SK-N-SH (cell line): ENCODE measurements at regions not wholly inside any gene's neighbourhood (a gene's known extent, or its start where the extent isn't known, plus 50 kb on each side); places are given as distances from the start of the nearest gene placed in this dataset.

Experiments
- CTCF ChIA-PET: fragments of 300-600, 350-600 bp; formaldehyde crosslinking; extraction: SDS; loops from one replicate; lab custom pipeline; 2021; lab: Yijun Ruan, JAX
- POLR2A ChIA-PET: fragments of 350-600 bp; sonication (Branson Sonifier 250); formaldehyde crosslinking; extraction: SDS; loops from one replicate; lab custom pipeline; 2020; ENCODE audit warnings: antibody characterized with exemption, inconsistent platforms; lab: Yijun Ruan, JAX
- DNase-seq: peaks from one replicate; pipeline ENCODE4 v3.0.0; 2012
- H2AFZ ChIP-seq: fragments of 200-600 bp; sonication (generic); 2 replicates; pipeline ENCODE4 v1.8.1; 2016; ENCODE audit warnings: antibody characterized with exemption, mild to moderate bottlenecking, low read depth
- H3F3A ChIP-seq: fragments of 200-600 bp; sonication (generic); replicated peaks from 2 replicates; pipeline ENCODE3; 2016; ENCODE audit warnings: antibody characterized with exemption, mild to moderate bottlenecking; ENCODE audit not compliant: insufficient read depth
- H3K27ac ChIP-seq, 2 experiments: fragments of 200-500 bp in 1 of 2; fragments of 200-600 bp in 1 of 2; sonication (Bioruptor generic) in 1 of 2; sonication (generic), shearing (Covaris generic) in 1 of 2; 2 replicates each; pipeline versions ENCODE4 v1.5.1 to v1.6.1; 2014 to 2016; ENCODE audit warnings: low read depth in 2 of 2, inconsistent platforms in 1 of 2, low read length in 1 of 2, mild to moderate bottlenecking in 1 of 2, mixed read lengths in 1 of 2
- H3K27me3 ChIP-seq: fragments of 200-600 bp; sonication (generic), shearing (Covaris generic); 2 replicates; pipeline ENCODE4 v1.6.1; 2016; ENCODE audit warnings: mixed run types; ENCODE audit not compliant: insufficient read depth
- H3K36me3 ChIP-seq, 2 experiments: fragments of 200-500 bp in 1 of 2; fragments of 200-600 bp in 1 of 2; sonication (Bioruptor generic) in 1 of 2; sonication (generic) in 1 of 2; replicated peaks in 1 of 2; 2 replicates each; pipeline versions ENCODE3 to v1.5.1; 2014 to 2016; ENCODE audit warnings: low read length in 1 of 2, mild to moderate bottlenecking in 1 of 2; ENCODE audit not compliant: insufficient read depth in 2 of 2, control insufficient read depth in 1 of 2
- H3K4me1 ChIP-seq, 2 experiments: fragments of 200-500 bp in 1 of 2; fragments of 200-600 bp in 1 of 2; sonication (Bioruptor generic) in 1 of 2; sonication (generic), shearing (Covaris generic) in 1 of 2; 2 replicates each; pipeline versions ENCODE4 v1.5.1 to v1.6.1; 2014 to 2016; ENCODE audit warnings: low read depth in 1 of 2, low read length in 1 of 2, mixed run types in 1 of 2; ENCODE audit not compliant: insufficient read depth in 2 of 2, control insufficient read depth in 1 of 2
- H3K4me2 ChIP-seq: fragments of 200-600 bp; sonication (generic), shearing (Covaris generic); 2 replicates; pipeline ENCODE4 v1.6.1; 2017; ENCODE audit warnings: mixed run types
- H3K4me3 ChIP-seq, 2 experiments: fragments of 200-500 bp in 1 of 2; fragments of 200-600 bp in 1 of 2; sonication (Bioruptor generic) in 1 of 2; sonication (generic), shearing (Covaris generic) in 1 of 2; 2 replicates each; pipeline versions ENCODE4 v1.5.1 to v1.8.1; 2014 to 2016; ENCODE audit warnings: low read depth in 2 of 2, inconsistent platforms in 1 of 2, low read length in 1 of 2, mild to moderate bottlenecking in 1 of 2, mixed read lengths in 1 of 2, moderate library complexity in 1 of 2
- H3K79me2 ChIP-seq: fragments of 200-600 bp; sonication (generic); 2 replicates; pipeline ENCODE4 v1.8.1; 2017; ENCODE audit warnings: mild to moderate bottlenecking; ENCODE audit not compliant: insufficient read depth
- H3K9ac ChIP-seq: fragments of 200-600 bp; sonication (generic); 2 replicates; pipeline ENCODE4 v1.6.1; 2017; ENCODE audit warnings: mixed run types
- H3K9me2 ChIP-seq: fragments of 200-600 bp; sonication (generic); 2 replicates; pipeline ENCODE4 v1.6.1; 2017; ENCODE audit warnings: mixed run types
- H3K9me3 ChIP-seq: fragments of 200-600 bp; sonication (generic); 2 replicates; pipeline ENCODE4 v1.6.1; 2017; ENCODE audit warnings: mixed run types, mild to moderate bottlenecking, moderate library complexity
- H4K20me1 ChIP-seq: fragments of 200-600 bp; sonication (generic); 2 replicates; pipeline ENCODE4 v1.6.1; 2017; ENCODE audit warnings: mild to moderate bottlenecking, mixed run types; ENCODE audit not compliant: insufficient read depth
- CHD2 ChIP-seq: fragments of 150-350 bp; IDR thresholded peaks from 2 replicates; pipeline ENCODE4 v1.6.1; 2018; ENCODE audit warnings: low read length; ENCODE audit not compliant: partially characterized antibody
- CTCF ChIP-seq: fragments of 200-600 bp; sonication (generic); IDR thresholded peaks from 2 replicates; pipeline ENCODE4 v1.6.1; 2017; ENCODE audit warnings: antibody characterized with exemption, mild to moderate bottlenecking, moderate library complexity
- ELF1 ChIP-seq: IDR thresholded peaks from 2 replicates; pipeline ENCODE4 v1.4.0; 2012
- FOSL2 ChIP-seq: IDR thresholded peaks from 2 replicates; pipeline ENCODE4 v1.4.0; 2012; ENCODE audit warnings: low read depth, mild to moderate bottlenecking, moderate library complexity, borderline replicate concordance
- FOXM1 ChIP-seq: IDR thresholded peaks from 2 replicates; pipeline ENCODE4 v1.4.0; 2012; ENCODE audit warnings: low read depth, mild to moderate bottlenecking
- GABPA ChIP-seq: IDR thresholded peaks from 2 replicates; pipeline ENCODE4 v1.4.0; 2012; ENCODE audit warnings: low read depth, mild to moderate bottlenecking
- GATA2 ChIP-seq: sonication (generic); formaldehyde crosslinking; IDR thresholded peaks from 2 replicates; pipeline ENCODE4 v1.5.0; 2020; ENCODE audit warnings: mild to moderate bottlenecking, missing genetic modification reagents
- JUND ChIP-seq: IDR thresholded peaks from 2 replicates; pipeline ENCODE4 v1.4.0; 2012
- MAX ChIP-seq: IDR thresholded peaks from 2 replicates; pipeline ENCODE4 v1.4.0; 2012; ENCODE audit warnings: low read depth
- MEF2A ChIP-seq: IDR thresholded peaks from 2 replicates; pipeline ENCODE4 v1.4.0; 2012; ENCODE audit warnings: low read depth, borderline replicate concordance
- MXI1 ChIP-seq: IDR thresholded peaks from 2 replicates; pipeline ENCODE4 v1.6.1; 2012; ENCODE audit warnings: mild to moderate bottlenecking, low read depth, low read length, improper control_type of control experiment
- NFIC ChIP-seq: IDR thresholded peaks from 2 replicates; pipeline ENCODE4 v1.4.0; 2012; ENCODE audit warnings: borderline replicate concordance
- NRF1 ChIP-seq: IDR thresholded peaks from 2 replicates; pipeline ENCODE4 v1.6.1; 2012; ENCODE audit warnings: low read depth, mild to moderate bottlenecking, low read length
- RAD21 ChIP-seq: IDR thresholded peaks from 2 replicates; pipeline ENCODE4 v1.6.1; 2012; ENCODE audit warnings: mild to moderate bottlenecking, low read length
- RCOR1 ChIP-seq: fragments of 150-350 bp; IDR thresholded peaks from 2 replicates; pipeline ENCODE4 v1.6.1; 2017; ENCODE audit warnings: antibody characterized with exemption, low read length
- RXRA ChIP-seq: IDR thresholded peaks from 2 replicates; pipeline ENCODE4 v1.4.0; 2012; ENCODE audit warnings: low read depth, mild to moderate bottlenecking, borderline replicate concordance
- SIN3A ChIP-seq: IDR thresholded peaks from 2 replicates; pipeline ENCODE4 v1.6.1; 2012; ENCODE audit warnings: low read depth, mild to moderate bottlenecking, low read length, moderate library complexity, borderline replicate concordance
- USF1 ChIP-seq: IDR thresholded peaks from 2 replicates; pipeline ENCODE4 v1.4.0; 2012; ENCODE audit warnings: low read depth, borderline replicate concordance
- WGBS: methylation state at CpG from one replicate; pipeline ENCODE4 v1.1.6; 2017; ENCODE audit warnings: low lambda C conversion rate; 5-methylcytosine and 5-hydroxymethylcytosine counted together
- TF ChIP-seq, protein P1 (sequence below): fragments of 150-350 bp; IDR thresholded peaks from 2 replicates; pipeline ENCODE4 v1.6.1; 2017; ENCODE audit warnings: antibody characterized with exemption, low read length, low read depth, borderline replicate concordance
- TF ChIP-seq, protein P2 (sequence below): IDR thresholded peaks from 2 replicates; pipeline ENCODE4 v1.6.1; 2012; ENCODE audit warnings: mild to moderate bottlenecking, low read depth, low read length, moderate library complexity

DNA sequence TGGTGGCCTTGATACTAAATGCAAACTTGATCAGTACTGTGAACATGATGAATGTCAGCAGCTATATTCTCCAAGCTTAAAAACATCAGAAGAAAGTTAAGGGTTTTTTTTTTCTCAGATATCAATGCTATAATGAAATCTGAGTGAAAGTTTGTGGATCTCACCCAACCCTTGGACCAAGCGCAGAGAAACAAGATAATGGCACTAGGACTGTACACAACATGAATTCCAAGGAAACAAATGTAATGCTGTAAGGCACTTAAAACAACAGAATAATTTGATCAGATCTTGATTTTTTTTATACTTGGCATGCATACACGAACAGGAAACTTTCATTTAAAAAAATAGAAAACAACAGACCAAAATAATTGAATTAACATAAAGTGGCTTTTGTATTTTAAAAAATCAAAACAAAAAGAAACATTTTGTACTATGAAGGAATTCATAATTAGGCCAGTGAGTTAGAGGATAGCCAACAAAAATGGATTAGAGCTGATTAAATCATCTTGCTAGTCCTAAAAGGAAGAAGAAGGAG lies 1154.0 kb upstream of the EYS start:
- H3F3A ChIP-seq = no peaks in the 10 kb centered on the region
- H3K4me1 ChIP-seq = no peaks in the 10 kb centered on the region
- H3K27ac ChIP-seq = no peak overlapping the region
- no peaks in the 10 kb centered on the region for H3K36me3 ChIP-seq
- TF ChIP-seq, protein P1, sequence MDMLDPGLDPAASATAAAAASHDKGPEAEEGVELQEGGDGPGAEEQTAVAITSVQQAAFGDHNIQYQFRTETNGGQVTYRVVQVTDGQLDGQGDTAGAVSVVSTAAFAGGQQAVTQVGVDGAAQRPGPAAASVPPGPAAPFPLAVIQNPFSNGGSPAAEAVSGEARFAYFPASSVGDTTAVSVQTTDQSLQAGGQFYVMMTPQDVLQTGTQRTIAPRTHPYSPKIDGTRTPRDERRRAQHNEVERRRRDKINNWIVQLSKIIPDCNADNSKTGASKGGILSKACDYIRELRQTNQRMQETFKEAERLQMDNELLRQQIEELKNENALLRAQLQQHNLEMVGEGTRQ = no peak
- TF ChIP-seq FOSL2 (no peak), RCOR1 (no peak), MAX (no peak), USF1 (no peak)
- H2AFZ ChIP-seq = no peak overlapping the region
- H3K4me2 ChIP-seq = no peak overlapping the region
- H3K9me3 ChIP-seq = no peaks in the 10 kb centered on the region
- no peak for DNase-seq
- H3K9ac ChIP-seq = no peak overlapping the region
- H3K9me2 ChIP-seq = no peaks in the 10 kb centered on the region
- H3K79me2 ChIP-seq = no peaks in the 10 kb centered on the region
- H3K4me3 ChIP-seq = no peak overlapping the region
- H4K20me1 ChIP-seq = no peaks in the 10 kb centered on the region
- CTCF ChIA-PET = no interaction called here
- H3K27me3 ChIP-seq = no peaks in the 10 kb centered on the region
- 24% methylated on average over 2 of the region's 2 CpGs for WGBS
- POLR2A ChIA-PET = no interaction called here

- ChIA-PET CTCF (no interaction called here), POLR2A (no interaction called here)
- Histone ChIP-seq H4K20me1 (no peaks in the 10 kb centered on the region), H2AFZ (no peak overlapping the region), H3K36me3 (no peaks in the 10 kb centered on the region), H3K27ac (no peak overlapping the region), H3K27me3 (no peaks in the 10 kb centered on the region), H3K9ac (no peak overlapping the region), H3K9me3 (no peaks in the 10 kb centered on the region), H3K4me3 (no peak overlapping the region), H3K9me2 (no peaks in the 10 kb centered on the region), H3K4me2 (no peak overlapping the region), H3F3A (no peaks in the 10 kb centered on the region), H3K79me2 (no peaks in the 10 kb centered on the region), H3K4me1 (no peaks in the 10 kb centered on the region)
- DNase-seq = no peak
- WGBS = 37% methylated on average over 3 of the region's 3 CpGs
- no peak for TF ChIP-seq CTCF
- no peak for TF ChIP-seq NRF1
- TF ChIP-seq, protein P2, sequence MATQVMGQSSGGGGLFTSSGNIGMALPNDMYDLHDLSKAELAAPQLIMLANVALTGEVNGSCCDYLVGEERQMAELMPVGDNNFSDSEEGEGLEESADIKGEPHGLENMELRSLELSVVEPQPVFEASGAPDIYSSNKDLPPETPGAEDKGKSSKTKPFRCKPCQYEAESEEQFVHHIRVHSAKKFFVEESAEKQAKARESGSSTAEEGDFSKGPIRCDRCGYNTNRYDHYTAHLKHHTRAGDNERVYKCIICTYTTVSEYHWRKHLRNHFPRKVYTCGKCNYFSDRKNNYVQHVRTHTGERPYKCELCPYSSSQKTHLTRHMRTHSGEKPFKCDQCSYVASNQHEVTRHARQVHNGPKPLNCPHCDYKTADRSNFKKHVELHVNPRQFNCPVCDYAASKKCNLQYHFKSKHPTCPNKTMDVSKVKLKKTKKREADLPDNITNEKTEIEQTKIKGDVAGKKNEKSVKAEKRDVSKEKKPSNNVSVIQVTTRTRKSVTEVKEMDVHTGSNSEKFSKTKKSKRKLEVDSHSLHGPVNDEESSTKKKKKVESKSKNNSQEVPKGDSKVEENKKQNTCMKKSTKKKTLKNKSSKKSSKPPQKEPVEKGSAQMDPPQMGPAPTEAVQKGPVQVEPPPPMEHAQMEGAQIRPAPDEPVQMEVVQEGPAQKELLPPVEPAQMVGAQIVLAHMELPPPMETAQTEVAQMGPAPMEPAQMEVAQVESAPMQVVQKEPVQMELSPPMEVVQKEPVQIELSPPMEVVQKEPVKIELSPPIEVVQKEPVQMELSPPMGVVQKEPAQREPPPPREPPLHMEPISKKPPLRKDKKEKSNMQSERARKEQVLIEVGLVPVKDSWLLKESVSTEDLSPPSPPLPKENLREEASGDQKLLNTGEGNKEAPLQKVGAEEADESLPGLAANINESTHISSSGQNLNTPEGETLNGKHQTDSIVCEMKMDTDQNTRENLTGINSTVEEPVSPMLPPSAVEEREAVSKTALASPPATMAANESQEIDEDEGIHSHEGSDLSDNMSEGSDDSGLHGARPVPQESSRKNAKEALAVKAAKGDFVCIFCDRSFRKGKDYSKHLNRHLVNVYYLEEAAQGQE = no peak
- TF ChIP-seq CHD2 = no peak
- no peak for TF ChIP-seq NFIC
- TF ChIP-seq MAX = no peak
- TF ChIP-seq RXRA = no peak
- TF ChIP-seq GABPA = no peak
- no peak for TF ChIP-seq GATA2
- TF ChIP-seq FOXM1 = no peak
- TF ChIP-seq JUND = no peak
- TF ChIP-seq USF1 = no peak
- TF ChIP-seq RAD21 = no peak
- TF ChIP-seq MXI1 = no peak
- TF ChIP-seq MEF2A = no peak
- TF ChIP-seq ELF1 = no peak
- no peak for TF ChIP-seq SIN3A
Measured at GRCh38 chr6:66860328-66860727, 1153.3 kb upstream of the EYS start.
